ENCODE measurements at regions not wholly inside any gene's neighbourhood (a gene's known extent, or its start where the extent isn't known, plus 50 kb on each side); places are given as distances from the start of the nearest gene placed in this dataset.

DNA sequence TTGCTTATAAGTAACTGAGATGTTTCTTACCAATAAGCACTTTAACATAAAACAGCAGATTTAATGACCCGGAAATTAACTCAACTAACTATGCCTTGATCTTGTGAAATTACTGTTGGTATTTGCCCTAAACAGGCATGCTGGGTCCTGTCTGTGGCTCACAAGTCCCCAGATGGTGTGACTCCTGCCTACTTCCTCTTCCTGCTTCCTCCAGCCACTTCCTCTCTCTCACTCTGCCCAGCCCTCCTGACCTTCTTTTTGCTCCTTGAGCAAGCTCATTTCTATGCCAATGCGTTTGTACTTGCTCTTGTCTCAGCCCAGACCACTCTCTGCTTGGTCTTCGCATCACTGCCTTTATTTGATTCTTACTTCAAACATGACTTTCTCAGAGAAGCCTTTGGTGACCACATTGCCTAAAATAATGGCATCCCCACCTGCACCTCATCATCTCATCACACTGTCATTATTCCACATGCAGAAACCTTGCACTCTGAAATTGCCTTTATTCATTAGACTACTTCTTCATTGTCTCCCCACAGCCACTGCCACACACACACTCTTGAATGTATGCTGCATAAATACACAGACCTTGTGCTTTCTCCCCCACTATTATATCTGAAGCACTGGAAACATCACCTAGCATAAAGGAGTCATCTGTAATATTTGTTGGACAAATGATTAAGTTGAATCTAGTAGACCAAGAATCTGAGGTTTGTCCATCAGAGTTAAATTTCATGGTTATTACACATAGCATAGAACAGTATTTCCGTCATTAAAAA is 256.3 kb upstream of the SEMA6D start:
- WGBS (ENCODE audit: insufficient coverage): 84% methylated on average over 2 of the region's 4 CpGs
- DNase-seq (ENCODE audit: low read depth in 4 of 6, low spot score in 6 of 6): no peak
- no peaks in the 10 kb centered on the region for H3K4me1 ChIP-seq (ENCODE audit: control insufficient read depth, insufficient read depth, low read length)
- no peak overlapping the region for H3K4me3 ChIP-seq (ENCODE audit: low read depth, low read length)
- H3K27ac ChIP-seq (ENCODE audit: low read depth, low read length): no peak overlapping the region
- H3K27me3 ChIP-seq (ENCODE audit: control insufficient read depth, insufficient read depth, low read length): no peaks in the 10 kb centered on the region
- no peaks in the 10 kb centered on the region for H3K9me3 ChIP-seq (ENCODE audit: control insufficient read depth, insufficient read depth, low read length)
- no peaks in the 10 kb centered on the region for H3K36me3 ChIP-seq (ENCODE audit: control insufficient read depth, insufficient read depth, low read length)

DNA sequence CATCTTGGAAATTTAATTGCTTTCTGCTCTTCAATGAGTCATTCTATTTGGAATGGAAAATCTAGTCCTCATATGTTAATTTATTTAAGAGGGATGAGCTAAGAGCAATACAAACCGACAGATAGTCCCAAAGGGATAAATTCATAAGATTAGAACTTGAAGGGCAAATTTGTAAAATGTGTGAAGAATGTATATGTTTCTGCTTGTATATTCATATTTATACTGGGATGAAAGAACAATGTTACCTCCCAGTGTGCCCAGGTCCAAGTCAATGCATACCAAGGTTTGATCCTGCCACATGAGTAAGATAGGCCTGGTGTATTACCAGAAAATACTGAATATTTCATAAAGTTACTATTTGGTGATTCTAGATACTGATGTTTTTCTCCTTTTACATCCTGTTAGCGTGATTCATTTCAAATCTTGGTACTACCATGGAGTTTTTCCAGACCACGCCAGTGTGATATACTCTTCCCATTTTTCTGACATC is 255.6 kb upstream of the SEMA6D start:
- Histone ChIP-seq H3K4me1 (ENCODE audit: control insufficient read depth, insufficient read depth, low read length) (no peaks in the 10 kb centered on the region), H3K27me3 (ENCODE audit: control insufficient read depth, insufficient read depth, low read length) (no peaks in the 10 kb centered on the region), H3K4me3 (ENCODE audit: low read depth, low read length) (no peak overlapping the region), H3K9me3 (ENCODE audit: control insufficient read depth, insufficient read depth, low read length) (no peaks in the 10 kb centered on the region), H3K27ac (ENCODE audit: low read depth, low read length) (no peak overlapping the region), H3K36me3 (ENCODE audit: control insufficient read depth, insufficient read depth, low read length) (no peaks in the 10 kb centered on the region)
- no CpG with 5 or more reads among the region's 3 CpGs for WGBS (ENCODE audit: insufficient coverage)
- DNase-seq (ENCODE audit: low read depth in 4 of 6, low spot score in 6 of 6): no peak

DNA sequence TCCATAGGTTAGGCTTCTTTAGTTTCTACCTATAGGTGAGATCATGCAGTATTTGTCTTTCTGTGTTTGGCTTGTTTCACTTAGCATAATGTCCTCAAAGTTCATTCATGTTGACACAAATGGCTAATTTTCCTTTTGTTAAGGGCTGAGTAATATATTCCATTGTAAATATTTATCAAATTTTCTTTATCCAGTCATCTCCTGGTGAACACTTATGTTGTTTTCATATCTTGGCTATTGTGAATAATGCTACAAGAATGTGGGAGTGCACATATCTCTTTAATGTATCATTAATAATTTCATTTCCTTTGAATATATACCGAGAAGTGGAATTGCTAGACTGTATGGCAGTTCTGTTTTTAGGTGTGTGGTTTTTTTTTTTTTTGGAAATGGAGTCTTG is 250.9 kb upstream of the SEMA6D start:
- no peak overlapping the region for H3K4me3 ChIP-seq (ENCODE audit: low read depth, low read length)
- H3K27ac ChIP-seq (ENCODE audit: low read depth, low read length): no peak overlapping the region
- no peaks in the 10 kb centered on the region for H3K27me3 ChIP-seq (ENCODE audit: control insufficient read depth, insufficient read depth, low read length)
- WGBS (ENCODE audit: insufficient coverage): no CpG with 5 or more reads among the region's 1 CpG
- no peak for DNase-seq (ENCODE audit: low read depth in 4 of 6, low spot score in 6 of 6)
- H3K9me3 ChIP-seq (ENCODE audit: control insufficient read depth, insufficient read depth, low read length): peaks cover 1% of the 10 kb centered on the region
- no peaks in the 10 kb centered on the region for H3K4me1 ChIP-seq (ENCODE audit: control insufficient read depth, insufficient read depth, low read length)
- H3K36me3 ChIP-seq (ENCODE audit: control insufficient read depth, insufficient read depth, low read length): no peaks in the 10 kb centered on the region

DNA sequence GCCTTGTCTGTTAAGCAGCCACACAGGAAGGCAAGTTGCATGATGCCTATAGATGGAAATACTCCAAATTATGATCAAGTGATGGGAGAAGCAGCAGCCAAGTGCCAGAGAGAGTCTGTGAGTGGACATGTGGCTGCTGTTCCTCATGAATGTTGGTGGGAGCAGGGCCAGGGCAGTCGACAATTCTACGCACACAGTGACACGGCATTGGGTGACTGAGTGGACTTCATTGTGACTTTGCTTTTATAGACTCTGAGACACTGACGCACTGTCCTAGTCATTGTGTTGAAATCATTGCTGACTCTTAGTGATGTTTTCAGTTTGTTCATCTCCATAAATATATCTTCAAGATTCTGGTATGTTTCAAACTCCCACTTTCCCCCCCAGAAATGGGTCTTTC is 246.3 kb upstream of the SEMA6D start:
- peak in 1 of 6 donors; percentile 49 for DNase-seq (ENCODE audit: low read depth in 4 of 6, low spot score in 6 of 6)
- Histone ChIP-seq H3K4me1 (ENCODE audit: control insufficient read depth, insufficient read depth, low read length) (peaks cover 10% of the 10 kb centered on the region), H3K27me3 (ENCODE audit: control insufficient read depth, insufficient read depth, low read length) (no peaks in the 10 kb centered on the region), H3K36me3 (ENCODE audit: control insufficient read depth, insufficient read depth, low read length) (no peaks in the 10 kb centered on the region), H3K27ac (ENCODE audit: low read depth, low read length) (no peak overlapping the region), H3K4me3 (ENCODE audit: low read depth, low read length) (no peak overlapping the region), H3K9me3 (ENCODE audit: control insufficient read depth, insufficient read depth, low read length) (peaks cover 1% of the 10 kb centered on the region)
- WGBS (ENCODE audit: insufficient coverage): 35% methylated on average over 3 of the region's 4 CpGs

DNA sequence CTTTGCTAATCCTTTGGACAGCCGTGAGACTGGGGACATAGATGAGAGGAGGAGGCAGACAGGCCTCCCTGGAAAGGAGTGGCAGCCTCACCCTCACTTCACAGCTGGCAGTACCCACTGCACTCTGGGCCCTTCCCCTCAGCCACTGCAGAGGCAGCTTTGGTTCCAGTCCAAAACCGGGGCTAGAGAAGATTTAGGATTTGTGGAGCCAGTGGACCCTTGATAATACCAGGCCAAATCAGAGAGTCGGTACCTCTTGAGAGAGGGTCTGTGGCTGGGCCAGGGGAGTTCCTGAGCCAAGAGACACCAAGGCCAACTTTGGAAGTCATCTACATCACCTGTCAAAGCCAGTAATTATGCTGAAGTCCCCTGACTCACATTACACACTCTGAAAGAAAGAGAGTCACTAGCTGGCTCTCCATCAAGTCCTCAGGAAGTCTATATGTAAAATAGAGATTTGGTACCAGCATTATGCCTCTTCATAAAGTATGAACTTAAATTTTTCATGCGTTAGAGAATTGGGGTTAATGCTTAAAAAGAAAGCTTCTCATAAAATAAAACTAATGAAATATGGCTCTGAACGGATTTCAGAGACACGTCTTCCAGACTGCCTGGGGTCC is 244.1 kb upstream of the SEMA6D start:
- Histone ChIP-seq H3K27ac (ENCODE audit: low read depth, low read length) (peak overlapping the region; percentile 75), H3K4me3 (ENCODE audit: low read depth, low read length) (no peak overlapping the region), H3K36me3 (ENCODE audit: control insufficient read depth, insufficient read depth, low read length) (no peaks in the 10 kb centered on the region), H3K27me3 (ENCODE audit: control insufficient read depth, insufficient read depth, low read length) (no peaks in the 10 kb centered on the region), H3K9me3 (ENCODE audit: control insufficient read depth, insufficient read depth, low read length) (no peaks in the 10 kb centered on the region), H3K4me1 (ENCODE audit: control insufficient read depth, insufficient read depth, low read length) (peaks cover 10% of the 10 kb centered on the region)
- 80% methylated on average over 1 of the region's 6 CpGs for WGBS (ENCODE audit: insufficient coverage)
- peak in 3 of 6 donors; percentile 12 to 73 (median 24) for DNase-seq (ENCODE audit: low read depth in 4 of 6, low spot score in 6 of 6)

DNA sequence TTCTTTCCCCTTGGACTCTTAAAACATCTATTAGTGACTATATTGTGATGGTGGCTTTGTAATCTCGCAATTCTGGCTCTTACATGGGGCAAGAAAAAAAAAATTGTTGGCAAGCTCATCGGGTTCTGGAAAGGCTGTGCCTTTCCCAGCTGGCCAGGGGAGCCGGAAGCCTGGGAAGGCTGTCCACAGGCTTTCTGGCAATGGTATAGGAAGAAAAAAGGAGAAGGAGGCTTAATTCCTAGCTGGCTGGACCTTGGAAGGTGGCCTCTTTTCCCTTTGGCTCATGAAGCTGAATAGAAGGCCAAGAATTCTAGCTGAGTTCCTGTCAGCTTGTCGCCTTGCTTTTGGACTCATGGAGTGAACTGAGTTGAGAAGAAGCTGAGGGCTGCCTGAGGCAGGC is 243.5 kb upstream of the SEMA6D start:
- DNase-seq (ENCODE audit: low read depth in 4 of 6, low spot score in 6 of 6): peak in 5 of 6 donors; percentile 48 to 92 (median 58)

DNA sequence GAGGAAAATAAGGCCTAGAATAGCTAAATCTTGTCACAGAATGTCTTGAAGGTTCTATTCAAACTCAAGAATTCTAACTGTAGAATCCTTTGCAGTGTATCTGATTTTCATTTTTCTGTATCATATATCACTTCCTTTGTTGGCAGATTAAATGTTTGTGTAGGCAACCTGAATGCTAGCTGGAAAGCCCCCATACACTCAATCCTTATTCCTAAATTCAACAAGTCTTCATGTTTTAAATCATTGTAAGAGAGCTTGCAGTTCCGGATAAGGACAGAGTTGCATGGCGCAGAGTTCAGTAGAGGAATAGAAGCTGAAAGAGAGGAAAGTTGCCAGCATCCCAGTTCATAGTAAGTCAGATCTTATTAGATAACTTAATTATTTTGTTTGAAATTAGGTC is 242.0 kb upstream of the SEMA6D start:
- no peaks in the 10 kb centered on the region for H3K27me3 ChIP-seq (ENCODE audit: control insufficient read depth, insufficient read depth, low read length)
- H3K4me1 ChIP-seq (ENCODE audit: control insufficient read depth, insufficient read depth, low read length): peaks cover 10% of the 10 kb centered on the region
- WGBS (ENCODE audit: insufficient coverage): no CpG with 5 or more reads among the region's 2 CpGs
- H3K4me3 ChIP-seq (ENCODE audit: low read depth, low read length): no peak overlapping the region
- H3K27ac ChIP-seq (ENCODE audit: low read depth, low read length): no peak overlapping the region
- no peak for DNase-seq (ENCODE audit: low read depth in 4 of 6, low spot score in 6 of 6)
- no peaks in the 10 kb centered on the region for H3K36me3 ChIP-seq (ENCODE audit: control insufficient read depth, insufficient read depth, low read length)
- H3K9me3 ChIP-seq (ENCODE audit: control insufficient read depth, insufficient read depth, low read length): no peaks in the 10 kb centered on the region

More for the DNA sequence above, 243.5 kb upstream of the SEMA6D start:
- Histone ChIP-seq H3K9me3 (ENCODE audit: control insufficient read depth, insufficient read depth, low read length) (no peaks in the 10 kb centered on the region), H3K4me1 (ENCODE audit: control insufficient read depth, insufficient read depth, low read length) (peaks cover 10% of the 10 kb centered on the region), H3K4me3 (ENCODE audit: low read depth, low read length) (no peak overlapping the region), H3K36me3 (ENCODE audit: control insufficient read depth, insufficient read depth, low read length) (no peaks in the 10 kb centered on the region), H3K27ac (ENCODE audit: low read depth, low read length) (peak overlapping the region; percentile 75), H3K27me3 (ENCODE audit: control insufficient read depth, insufficient read depth, low read length) (no peaks in the 10 kb centered on the region)
- WGBS (ENCODE audit: insufficient coverage): 51% methylated on average over 4 of the region's 4 CpGs

DNA sequence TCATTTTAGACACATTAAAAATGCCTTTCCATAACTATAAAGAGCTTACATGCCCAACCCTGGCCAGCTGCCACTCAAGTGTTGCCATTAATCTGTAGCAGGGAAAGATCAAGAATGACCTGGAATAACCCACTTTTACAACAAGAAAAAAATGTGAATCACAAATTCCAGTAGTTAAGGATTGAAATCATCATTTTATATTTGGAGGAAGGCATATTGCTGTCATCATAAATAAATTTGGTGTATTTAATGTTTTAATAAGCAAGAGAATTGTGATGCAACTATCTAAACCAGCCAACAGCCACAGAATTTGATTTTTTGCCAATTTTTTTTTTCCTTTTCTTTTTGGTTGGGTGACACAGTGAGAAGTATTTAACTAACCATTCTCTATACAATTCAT is 240.0 kb upstream of the SEMA6D start:
- DNase-seq (ENCODE audit: low read depth in 4 of 6, low spot score in 6 of 6): no peak
- Histone ChIP-seq H3K4me3 (ENCODE audit: low read depth, low read length) (no peak overlapping the region), H3K9me3 (ENCODE audit: control insufficient read depth, insufficient read depth, low read length) (no peaks in the 10 kb centered on the region)

DNA sequence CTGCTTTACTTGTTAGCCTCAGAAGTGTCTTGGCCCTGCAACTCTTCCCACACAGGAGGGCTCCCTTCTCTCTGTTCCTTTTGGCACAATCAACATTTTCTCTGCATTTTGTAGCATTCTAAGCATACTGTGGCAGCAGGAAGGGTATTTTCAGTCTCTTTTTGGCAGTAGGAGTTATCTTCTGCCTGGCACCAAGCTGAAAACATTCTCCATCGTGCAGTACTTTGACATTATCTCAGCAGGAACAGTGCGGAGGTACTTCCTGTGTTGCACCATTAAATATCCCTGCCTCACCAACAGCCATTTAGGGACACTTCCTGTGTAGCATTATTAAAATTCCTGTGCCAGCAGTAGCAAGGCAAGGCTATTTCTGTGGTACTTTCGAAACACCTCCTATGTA is 233.2 kb upstream of the SEMA6D start:
- Histone ChIP-seq H3K4me1 (ENCODE audit: control insufficient read depth, insufficient read depth, low read length) (no peaks in the 10 kb centered on the region), H3K9me3 (ENCODE audit: control insufficient read depth, insufficient read depth, low read length) (no peaks in the 10 kb centered on the region), H3K4me3 (ENCODE audit: low read depth, low read length) (no peak overlapping the region), H3K27ac (ENCODE audit: low read depth, low read length) (no peak overlapping the region), H3K36me3 (ENCODE audit: control insufficient read depth, insufficient read depth, low read length) (no peaks in the 10 kb centered on the region), H3K27me3 (ENCODE audit: control insufficient read depth, insufficient read depth, low read length) (no peaks in the 10 kb centered on the region)
- peak in 3 of 6 donors; percentile 7 to 83 (median 66) for DNase-seq (ENCODE audit: low read depth in 4 of 6, low spot score in 6 of 6)
- 31% methylated on average over 2 of the region's 3 CpGs for WGBS (ENCODE audit: insufficient coverage)

More for the DNA sequence above, 240.0 kb upstream of the SEMA6D start:
- no peaks in the 10 kb centered on the region for H3K36me3 ChIP-seq (ENCODE audit: control insufficient read depth, insufficient read depth, low read length)
- H3K27ac ChIP-seq (ENCODE audit: low read depth, low read length): peak overlapping the region; percentile 42
- no peaks in the 10 kb centered on the region for H3K27me3 ChIP-seq (ENCODE audit: control insufficient read depth, insufficient read depth, low read length)
- H3K4me1 ChIP-seq (ENCODE audit: control insufficient read depth, insufficient read depth, low read length): peaks cover 10% of the 10 kb centered on the region

DNA sequence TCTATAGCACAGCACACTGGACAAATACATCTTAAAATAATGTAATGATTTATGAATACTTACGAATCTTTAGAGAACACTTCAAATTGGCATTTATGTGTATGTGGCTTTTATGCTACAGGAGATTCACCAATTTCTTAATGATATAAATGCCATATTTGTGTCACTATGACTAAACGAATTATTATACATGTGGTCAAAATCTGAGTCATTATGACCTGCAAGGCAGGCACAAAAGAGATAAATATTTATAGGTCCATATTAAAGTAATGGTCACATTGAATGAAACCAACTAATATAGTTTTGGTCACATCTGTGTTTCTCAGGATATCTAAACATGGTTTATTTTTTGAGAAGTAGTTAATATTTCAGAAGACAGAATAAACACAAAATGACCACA is 232.3 kb upstream of the SEMA6D start:
- Histone ChIP-seq H3K36me3 (ENCODE audit: control insufficient read depth, insufficient read depth, low read length) (no peaks in the 10 kb centered on the region), H3K27ac (ENCODE audit: low read depth, low read length) (no peak overlapping the region), H3K4me3 (ENCODE audit: low read depth, low read length) (no peak overlapping the region), H3K4me1 (ENCODE audit: control insufficient read depth, insufficient read depth, low read length) (no peaks in the 10 kb centered on the region), H3K27me3 (ENCODE audit: control insufficient read depth, insufficient read depth, low read length) (no peaks in the 10 kb centered on the region), H3K9me3 (ENCODE audit: control insufficient read depth, insufficient read depth, low read length) (no peaks in the 10 kb centered on the region)
- WGBS (ENCODE audit: insufficient coverage): no CpG with 5 or more reads among the region's 2 CpGs
- no peak for DNase-seq (ENCODE audit: low read depth in 4 of 6, low spot score in 6 of 6)

Measured in spinal cord (tissue), 9 donors.